ENCODE measurements at regions not wholly inside any gene's neighbourhood (a gene's known extent, or its start where the extent isn't known, plus 50 kb on each side); places are given as distances from the start of the nearest gene placed in this dataset.

- TF ChIP-seq, protein P1, sequence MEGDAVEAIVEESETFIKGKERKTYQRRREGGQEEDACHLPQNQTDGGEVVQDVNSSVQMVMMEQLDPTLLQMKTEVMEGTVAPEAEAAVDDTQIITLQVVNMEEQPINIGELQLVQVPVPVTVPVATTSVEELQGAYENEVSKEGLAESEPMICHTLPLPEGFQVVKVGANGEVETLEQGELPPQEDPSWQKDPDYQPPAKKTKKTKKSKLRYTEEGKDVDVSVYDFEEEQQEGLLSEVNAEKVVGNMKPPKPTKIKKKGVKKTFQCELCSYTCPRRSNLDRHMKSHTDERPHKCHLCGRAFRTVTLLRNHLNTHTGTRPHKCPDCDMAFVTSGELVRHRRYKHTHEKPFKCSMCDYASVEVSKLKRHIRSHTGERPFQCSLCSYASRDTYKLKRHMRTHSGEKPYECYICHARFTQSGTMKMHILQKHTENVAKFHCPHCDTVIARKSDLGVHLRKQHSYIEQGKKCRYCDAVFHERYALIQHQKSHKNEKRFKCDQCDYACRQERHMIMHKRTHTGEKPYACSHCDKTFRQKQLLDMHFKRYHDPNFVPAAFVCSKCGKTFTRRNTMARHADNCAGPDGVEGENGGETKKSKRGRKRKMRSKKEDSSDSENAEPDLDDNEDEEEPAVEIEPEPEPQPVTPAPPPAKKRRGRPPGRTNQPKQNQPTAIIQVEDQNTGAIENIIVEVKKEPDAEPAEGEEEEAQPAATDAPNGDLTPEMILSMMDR (IDR thresholded peaks at IDR 0.05; ENCODE audit: extremely low read depth in 1 of 2, insufficient read depth in 1 of 2, low read depth in 1 of 2, low read length in 2 of 2): no peak
- TF ChIP-seq FOS (IDR thresholded peaks at IDR 0.05; ENCODE audit: borderline replicate concordance, insufficient read depth, low read length) (no peak), POLR2AphosphoS5 (IDR thresholded peaks at IDR 0.05; ENCODE audit: insufficient read depth, low read depth, low read length) (no peak), POLR2A (IDR thresholded peaks at IDR 0.05; ENCODE audit: low read depth, low read length) (no peak), JUN (IDR thresholded peaks at IDR 0.05; ENCODE audit: borderline replicate concordance, insufficient read depth, insufficient read length, low read depth) (no peak), MYC (IDR thresholded peaks at IDR 0.05; ENCODE audit: low read depth, low read length) (no peak), EZH2 (IDR thresholded peaks at IDR 0.05; ENCODE audit: borderline replicate concordance, low read depth, low read length, severe bottlenecking) (no peak), MAX (IDR thresholded peaks at IDR 0.05; ENCODE audit: insufficient read depth, insufficient read length) (no peak), GATA2 (IDR thresholded peaks at IDR 0.05; ENCODE audit: insufficient read depth, insufficient read length, low read depth, low read length) (no peak)
Observed at GRCh38 chr11:42824067-42824466, 487.7 kb upstream of the API5 start.

All from endothelial cell of umbilical vein (primary cell).